Prostate gland (tissue), 2 donors: ENCODE measurements at regions not wholly inside any gene's neighbourhood (a gene's known extent, or its start where the extent isn't known, plus 50 kb on each side); places are given as distances from the start of the nearest gene placed in this dataset.

ENCODE experiments used
- CTCF ChIP-seq, 4 experiments: fragments of 200-600 bp in 2 of 4; fragments of 450-650 bp in 2 of 4; sonication (generic) in 2 of 4; IDR thresholded peaks; 1 replicate in 3 of 4; 2 replicates in 1 of 4; pipeline ENCODE4 v1.5.1; 2016 to 2019; ENCODE audit warnings: antibody characterized with exemption in 4 of 4, mild to moderate bottlenecking in 2 of 4, moderate library complexity in 2 of 4
- POLR2A ChIP-seq: fragments of 450-650 bp; IDR thresholded peaks from one replicate; pipeline ENCODE4 v1.6.1; 2016; ENCODE audit warnings: antibody characterized with exemption, mild to moderate bottlenecking

- TF ChIP-seq CTCF (IDR thresholded peaks at IDR 0.05): no peak
- TF ChIP-seq POLR2A: no peak
Measured at GRCh38 chr9:7456377-7456776, 343.2 kb downstream of the DMAC1 start.
